SU-DHL-6 (cell line): ENCODE measurements at regions not wholly inside any gene's neighbourhood (a gene's known extent, or its start where the extent isn't known, plus 50 kb on each side); places are given as distances from the start of the nearest gene placed in this dataset.

Source experiments
- EZH2phosphoT487 ChIP-seq: fragments of 200-600 bp; sonication (generic), shearing (Covaris generic); conservative IDR thresholded peaks from 2 replicates; pipeline ENCODE4 v1.6.1; 2018; ENCODE audit warnings: mild to moderate bottlenecking, antibody characterized with exemption, low read length, moderate library complexity, mixed read lengths
- TF ChIP-seq, protein P1 (sequence below): fragments of 200-600 bp; sonication (generic); IDR thresholded peaks from one replicate; pipeline ENCODE4 v1.5.1; 2017; ENCODE audit warnings: antibody characterized with exemption, mild to moderate bottlenecking, low read length, moderate library complexity; ENCODE audit not compliant: insufficient read depth, poor library complexity, severe bottlenecking

DNA sequence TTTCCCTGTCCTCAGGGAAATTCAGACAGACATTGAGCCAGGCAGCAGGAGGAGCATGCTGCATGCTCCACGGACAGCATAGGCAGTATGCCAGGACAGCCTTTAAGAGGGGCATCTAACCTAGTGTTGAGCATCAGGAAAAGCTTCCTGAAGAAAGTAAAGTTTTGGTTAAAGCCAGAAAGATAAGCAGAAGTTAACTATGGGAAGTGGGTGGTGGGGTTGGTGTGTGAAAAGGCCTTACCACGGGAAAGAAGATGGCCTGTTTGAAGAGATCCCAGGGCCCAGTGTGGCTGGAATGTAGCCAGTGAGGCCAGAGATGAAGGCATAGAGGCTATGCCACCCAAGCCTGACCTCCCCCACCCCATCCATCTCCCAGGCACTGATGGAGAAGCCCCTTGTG is 102.4 kb upstream of the PLXNA4 start:
- no peak for TF ChIP-seq EZH2phosphoT487
- TF ChIP-seq, protein P1, sequence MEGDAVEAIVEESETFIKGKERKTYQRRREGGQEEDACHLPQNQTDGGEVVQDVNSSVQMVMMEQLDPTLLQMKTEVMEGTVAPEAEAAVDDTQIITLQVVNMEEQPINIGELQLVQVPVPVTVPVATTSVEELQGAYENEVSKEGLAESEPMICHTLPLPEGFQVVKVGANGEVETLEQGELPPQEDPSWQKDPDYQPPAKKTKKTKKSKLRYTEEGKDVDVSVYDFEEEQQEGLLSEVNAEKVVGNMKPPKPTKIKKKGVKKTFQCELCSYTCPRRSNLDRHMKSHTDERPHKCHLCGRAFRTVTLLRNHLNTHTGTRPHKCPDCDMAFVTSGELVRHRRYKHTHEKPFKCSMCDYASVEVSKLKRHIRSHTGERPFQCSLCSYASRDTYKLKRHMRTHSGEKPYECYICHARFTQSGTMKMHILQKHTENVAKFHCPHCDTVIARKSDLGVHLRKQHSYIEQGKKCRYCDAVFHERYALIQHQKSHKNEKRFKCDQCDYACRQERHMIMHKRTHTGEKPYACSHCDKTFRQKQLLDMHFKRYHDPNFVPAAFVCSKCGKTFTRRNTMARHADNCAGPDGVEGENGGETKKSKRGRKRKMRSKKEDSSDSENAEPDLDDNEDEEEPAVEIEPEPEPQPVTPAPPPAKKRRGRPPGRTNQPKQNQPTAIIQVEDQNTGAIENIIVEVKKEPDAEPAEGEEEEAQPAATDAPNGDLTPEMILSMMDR = no peak
